SK-N-MC (cell line): ENCODE measurements at regions not wholly inside any gene's neighbourhood (a gene's known extent, or its start where the extent isn't known, plus 50 kb on each side); places are given as distances from the start of the nearest gene placed in this dataset.

Experiments
- EZH2 ChIP-seq: fragments of 200-600 bp; sonication (generic); IDR thresholded peaks from one replicate; pipeline ENCODE4 v1.6.1; 2017; ENCODE audit warnings: antibody characterized with exemption
- POLR2AphosphoS5 ChIP-seq: IDR thresholded peaks from 2 replicates; pipeline ENCODE4 v1.6.1; 2012; ENCODE audit warnings: mild to moderate bottlenecking, low read depth, low read length, borderline replicate concordance

DNA sequence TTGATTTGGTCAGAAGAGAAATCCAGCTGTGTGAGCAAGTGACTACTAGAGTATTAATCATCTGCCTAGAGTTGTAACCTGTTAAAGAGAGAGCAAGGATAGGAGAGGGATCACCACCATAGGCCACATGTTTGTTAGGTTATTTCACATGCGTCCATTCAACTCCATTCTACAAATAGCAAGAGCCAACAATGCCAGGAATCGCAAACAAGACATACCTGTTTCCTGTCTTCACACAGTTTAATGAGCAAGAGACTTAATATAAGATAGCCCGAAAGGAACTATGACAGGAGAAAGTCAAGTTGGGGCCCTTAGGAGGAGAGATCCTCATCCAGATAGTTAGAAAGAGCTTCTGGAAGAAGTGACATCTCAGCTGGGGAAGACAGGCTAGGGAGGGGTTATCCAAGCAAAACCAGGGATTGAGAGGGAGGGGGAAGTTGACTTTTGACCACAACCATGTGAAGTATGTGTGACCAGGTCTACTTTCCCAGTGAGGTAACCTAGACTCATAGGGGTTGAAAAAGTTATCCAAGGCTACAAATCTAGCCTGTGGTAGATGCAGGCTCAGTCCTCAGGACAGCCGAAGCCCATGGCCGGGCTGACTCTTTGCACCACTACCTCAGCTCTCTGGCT is 147.4 kb downstream of the ALDH8A1 start:
- TF ChIP-seq POLR2AphosphoS5 (no peak), EZH2 (no peak)
